ENCODE measurements at regions not wholly inside any gene's neighbourhood (a gene's known extent, or its start where the extent isn't known, plus 50 kb on each side); places are given as distances from the start of the nearest gene placed in this dataset.

DNA sequence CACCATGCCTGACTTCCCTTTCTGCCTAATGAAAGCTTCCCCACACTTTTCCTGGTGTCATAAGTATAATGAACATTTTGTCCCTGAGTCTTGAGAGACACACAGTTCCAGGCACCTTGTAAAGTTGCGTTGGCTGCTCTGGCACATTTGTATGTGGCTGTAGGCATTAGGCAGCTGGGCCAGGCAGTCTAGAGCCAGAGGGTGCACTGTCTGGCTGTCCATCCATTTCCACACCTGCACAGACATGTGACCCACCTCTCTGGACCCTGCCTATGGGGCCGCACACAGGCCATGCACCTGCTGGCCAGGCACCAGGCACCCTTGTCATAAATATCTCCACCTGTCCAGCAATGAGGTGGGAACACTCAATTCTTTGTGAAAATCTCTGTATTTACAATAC, 54.7 kb upstream of the ANTXRL start:
- Histone ChIP-seq H2BK120ac (replicated peaks; ENCODE audit: low read depth, low read length) (no peak overlapping the region), H3K9ac (replicated peaks in 1 of 4; ENCODE audit: extremely low read depth in 1 of 4, low read depth in 3 of 4, low read length in 3 of 4) (no peak overlapping the region), H3K79me1 (ENCODE audit: low read depth, low read length) (no peaks in the 10 kb centered on the region), H3K4me3 (ENCODE audit: extremely low read depth in 1 of 4, insufficient read depth in 2 of 4, low read depth in 3 of 4, low read length in 4 of 4) (no peak overlapping the region), H4K8ac (ENCODE audit: extremely low read depth, insufficient read depth, low read length) (no peak overlapping the region), H3K27me3 (replicated peaks in 1 of 4; ENCODE audit: control insufficient read depth in 3 of 4, extremely low read depth in 1 of 4, insufficient read depth in 3 of 4, low read length in 3 of 4) (no peaks in the 10 kb centered on the region; a peak in 1 of 7 replicates), H3K4ac (replicated peaks; ENCODE audit: insufficient read length, low read depth, low read length) (no peak overlapping the region), H3K4me2 (ENCODE audit: insufficient read depth in 1 of 2, low read depth in 2 of 2, low read length in 2 of 2) (no peak overlapping the region), H3K27ac (ENCODE audit: low read depth, low read length) (no peak overlapping the region), H3K9me3 (ENCODE audit: insufficient read depth in 2 of 2, low read depth in 1 of 2, low read length in 1 of 2) (no peaks in the 10 kb centered on the region), H3K36me3 (ENCODE audit: control insufficient read depth in 2 of 4, insufficient read depth in 4 of 4, low read length in 3 of 4) (no peaks in the 10 kb centered on the region), H2BK20ac (ENCODE audit: low read length) (no peak overlapping the region), H4K5ac (ENCODE audit: insufficient read length, low read depth, low read length) (no peak overlapping the region), H4K20me1 (replicated peaks in 1 of 2; ENCODE audit: control insufficient read depth in 1 of 2, insufficient read depth in 2 of 2, low read length in 2 of 2) (no peaks in the 10 kb centered on the region), H3K23ac (ENCODE audit: insufficient read length) (no peak overlapping the region), H3K18ac (ENCODE audit: extremely low read depth, low read length) (no peak overlapping the region), H2AFZ (ENCODE audit: low read length) (no peak overlapping the region), H3K14ac (ENCODE audit: insufficient read length) (no peak overlapping the region), H2BK5ac (ENCODE audit: low read depth, low read length) (no peak overlapping the region), H3K4me1 (replicated peaks in 1 of 4; ENCODE audit: control insufficient read depth in 3 of 4, insufficient read depth in 4 of 4, low read length in 3 of 4) (peaks cover 0 to 9% (median 7%) of the 10 kb centered on the region in 4 experiments; a peak in 5 of 7 replicates), H2BK12ac (ENCODE audit: low read depth, low read length) (no peak overlapping the region), H2AK5ac (ENCODE audit: low read depth, low read length) (no peak overlapping the region), H4K91ac (replicated peaks; ENCODE audit: insufficient read length, low read length) (no peak overlapping the region), H3K79me2 (ENCODE audit: control insufficient read depth in 1 of 2, insufficient read depth in 2 of 2, low read length in 2 of 2) (no peaks in the 10 kb centered on the region), H2BK15ac (ENCODE audit: low read length) (0 out of 2 replicates have a peak overlapping the region, but pooled peaks have one; percentile 14), H3K56ac (replicated peaks; ENCODE audit: insufficient read length, low read depth, low read length) (no peak overlapping the region), H3K23me2 (ENCODE audit: low read depth, low read length) (no peaks in the 10 kb centered on the region)
- POLR2A ChIA-PET (ENCODE audit: partially characterized antibody): interaction anchor here (1.1 kb wide), 1 partner anchor 77 kb away, joined by 3 read pairs; no protein-coding TSS in a partner anchor
- DNase-seq (ENCODE audit: low read depth in 1 of 2, low spot score in 2 of 2): peak in 1 of 2 experiments; percentile 40
- no peak for FAIRE-seq
- WGBS, 2 experiments (ENCODE audit: extremely low coverage in 1 of 2, insufficient coverage in 1 of 2, insufficient read length in 1 of 2, insufficient replicate concordance in 2 of 2, low coverage in 1 of 2, low lambda C conversion rate in 2 of 2, missing lambda C conversion rate in 1 of 2): 84% methylated on average over 2 of the region's 2 CpGs; no CpG with 5 or more reads in 1 of the 2 experiments
- CTCF ChIA-PET (ENCODE audit: partially characterized antibody): interaction anchor here (1.3 kb wide), 1 partner anchor 10 kb away, joined by 3 read pairs; no protein-coding TSS in a partner anchor
- TF ChIP-seq SP2 (IDR thresholded peaks at IDR 0.05; ENCODE audit: low read length) (no peak), SP1 (IDR thresholded peaks at IDR 0.05; ENCODE audit: low read depth, low read length) (no peak), SIX5 (IDR thresholded peaks at IDR 0.05; ENCODE audit: low read depth, low read length) (no peak), NRF1 (IDR thresholded peaks at IDR 0.05; ENCODE audit: low read depth, low read length) (no peak), TAF7 (optimal IDR thresholded peaks at IDR 0.05; ENCODE audit: borderline replicate concordance, low read depth, low read length) (no peak), GABPA (IDR thresholded peaks at IDR 0.05; ENCODE audit: borderline replicate concordance, insufficient read depth, low read length) (no peak), CEBPB (IDR thresholded peaks at IDR 0.05; ENCODE audit: low read depth, low read length) (no peak), KDM1A (IDR thresholded peaks at IDR 0.05; ENCODE audit: borderline replicate concordance, low read length) (no peak), POU5F1 (IDR thresholded peaks at IDR 0.05; ENCODE audit: low read depth, low read length) (no peak), JUN (IDR thresholded peaks at IDR 0.05; ENCODE audit: low read depth, low read length) (no peak), RNF2 (IDR thresholded peaks at IDR 0.05; ENCODE audit: borderline replicate concordance, low read depth, low read length, missing control alignments, poor library complexity, severe bottlenecking) (no peak), CHD1 (IDR thresholded peaks at IDR 0.05; ENCODE audit: low read depth, low read length) (no peak), FOSL1 (IDR thresholded peaks at IDR 0.05; ENCODE audit: insufficient read depth, low read depth, low read length) (no peak), TCF12 (IDR thresholded peaks at IDR 0.05; ENCODE audit: low read depth, low read length) (no peak), SIN3A (conservative IDR thresholded peaks at IDR 0.05 in 1 of 2, IDR thresholded peaks at IDR 0.05 in 1 of 2; ENCODE audit: low read depth in 1 of 2, low read length in 2 of 2) (no peak)
